ENCODE measurements at regions not wholly inside any gene's neighbourhood (a gene's known extent, or its start where the extent isn't known, plus 50 kb on each side); places are given as distances from the start of the nearest gene placed in this dataset.

- ATAC-seq (no peak), DNase-seq (no peak)
- intact Hi-C loops (cut with DNase I), result no loop called here
These were observed 514.8 kb downstream of the CDK5RAP2 start for GRCh38 chr9:120065151-120065550.

GRCh38 chr9:120045011-120045410 is 535.0 kb downstream of the CDK5RAP2 start:
- intact Hi-C loops (cut with DNase I), result no loop called here
- no peak for DNase-seq
- ATAC-seq, result no peak

- ATAC-seq (no peak), DNase-seq (no peak)
- intact Hi-C loops (cut with DNase I), result no loop called here
These were observed 536.5 kb downstream of the CDK5RAP2 start for GRCh38 chr9:120043448-120043847.

DNA sequence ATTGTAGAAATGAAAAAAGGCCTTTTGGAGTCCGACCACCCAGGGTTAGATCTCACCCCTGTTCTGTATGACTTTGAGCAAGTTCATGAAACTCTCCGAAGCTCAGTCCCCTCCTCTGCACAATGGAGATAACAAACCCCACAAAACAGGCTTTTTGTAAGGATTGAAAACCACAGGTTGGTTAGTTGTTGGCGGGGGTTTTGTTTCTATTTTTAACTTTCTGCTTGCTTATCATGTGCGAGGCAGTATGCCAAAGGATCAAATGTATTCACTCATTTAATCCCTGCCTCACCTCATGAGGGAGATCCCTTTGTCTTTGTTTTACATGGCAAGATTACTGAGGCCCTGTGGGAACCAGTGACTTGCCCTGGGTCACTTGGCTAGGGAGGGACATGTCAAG is 539.1 kb downstream of the CDK5RAP2 start:
- no peak for ATAC-seq
- intact Hi-C loops (cut with DNase I), result no loop called here
- no peak for DNase-seq

- DNase-seq (peak; percentile 31), ATAC-seq (no peak)
- intact Hi-C loops (cut with DNase I), result no loop called here
These were observed 541.6 kb downstream of the CDK5RAP2 start for GRCh38 chr9:120038342-120038741.

DNA sequence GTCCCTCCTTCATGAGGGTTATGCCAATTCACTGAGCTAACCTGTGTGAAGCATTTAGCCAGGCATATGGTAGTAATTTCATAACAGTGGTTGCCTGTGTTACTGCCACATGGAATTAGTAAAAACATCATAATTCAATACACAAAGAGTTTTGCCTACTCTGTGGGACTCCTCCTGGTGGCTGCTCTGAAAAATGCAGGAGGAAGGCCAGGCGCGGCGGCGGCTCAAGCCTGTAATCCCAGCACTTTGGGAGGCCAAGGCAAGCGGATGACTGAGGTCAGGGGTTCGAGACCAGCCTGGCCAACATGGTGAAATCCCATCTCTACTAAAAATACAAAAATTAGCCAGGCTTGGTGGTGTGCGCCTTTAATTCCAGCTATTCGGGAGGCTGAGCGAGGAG is 547.3 kb downstream of the CDK5RAP2 start:
- no peak for DNase-seq
- intact Hi-C loops (cut with DNase I), result no loop called here
- ATAC-seq, result no peak

- ATAC-seq (no peak), DNase-seq (no peak)
- intact Hi-C loops (cut with DNase I), result no loop called here
These were observed 549.1 kb downstream of the CDK5RAP2 start for GRCh38 chr9:120030847-120031246.

GRCh38 chr9:120018550-120018949 is 561.4 kb downstream of the CDK5RAP2 start:
- ATAC-seq, result no peak
- no peak for DNase-seq
- intact Hi-C loops (cut with DNase I), result no loop called here

GRCh38 chr9:120018037-120018436 is 561.9 kb downstream of the CDK5RAP2 start:
- ATAC-seq (no peak), DNase-seq (no peak)
- intact Hi-C loops (cut with DNase I), result no loop called here

DNA sequence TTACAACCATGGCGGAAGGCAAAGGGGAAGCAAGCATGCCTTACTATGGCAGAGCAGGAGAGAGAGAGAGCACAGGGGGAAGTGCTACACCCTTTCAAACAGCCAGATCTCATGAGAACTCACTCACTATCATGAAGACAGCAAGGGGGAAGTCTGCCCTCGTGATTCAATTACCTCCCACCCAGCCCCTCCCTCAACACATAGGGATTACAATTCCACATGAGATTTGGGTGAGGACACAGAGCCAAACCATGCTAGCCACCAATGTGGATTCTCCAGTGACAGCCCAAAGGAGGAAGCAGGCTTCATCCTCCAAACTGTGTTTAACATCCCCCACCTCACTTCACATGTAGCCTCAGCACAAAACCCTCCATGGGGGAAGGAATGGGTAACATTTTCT is 563.7 kb downstream of the CDK5RAP2 start:
- DNase-seq (no peak), ATAC-seq (no peak)
- intact Hi-C loops (cut with DNase I), result no loop called here

- intact Hi-C loops (cut with DNase I), result no loop called here
- DNase-seq, result no peak
- ATAC-seq, result no peak
These were observed 565.2 kb downstream of the CDK5RAP2 start for GRCh38 chr9:120014796-120015195.

- intact Hi-C loops (cut with DNase I), result no loop called here
- DNase-seq (no peak), ATAC-seq (no peak)
These were observed 570.1 kb downstream of the CDK5RAP2 start for GRCh38 chr9:120009856-120010255.

GRCh38 chr9:120001536-120001935 is 578.4 kb downstream of the CDK5RAP2 start:
- DNase-seq, result no peak
- intact Hi-C loops (cut with DNase I), result no loop called here
- no peak for ATAC-seq

DNA sequence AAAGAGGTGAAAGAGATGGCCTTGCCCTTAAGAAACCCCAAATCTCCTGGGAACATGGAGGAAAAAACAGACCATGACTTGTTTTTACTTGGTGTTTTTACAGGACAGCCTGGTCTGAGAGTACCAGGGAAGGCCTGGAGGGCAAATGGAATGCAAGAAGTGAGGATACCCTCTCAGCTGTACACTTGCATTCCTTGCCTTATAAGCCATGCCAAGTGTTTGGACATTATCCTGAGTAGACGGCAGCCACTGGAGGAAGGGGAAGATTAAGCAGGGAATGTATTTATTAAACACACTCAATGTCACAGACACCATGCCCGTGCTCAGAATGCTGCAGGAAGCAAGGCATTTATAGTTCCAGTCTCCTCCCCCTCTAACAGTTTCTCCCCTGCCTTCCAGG is 581.4 kb downstream of the CDK5RAP2 start:
- ATAC-seq, result no peak
- intact Hi-C loops (cut with DNase I), result no loop called here
- no peak for DNase-seq

DNA sequence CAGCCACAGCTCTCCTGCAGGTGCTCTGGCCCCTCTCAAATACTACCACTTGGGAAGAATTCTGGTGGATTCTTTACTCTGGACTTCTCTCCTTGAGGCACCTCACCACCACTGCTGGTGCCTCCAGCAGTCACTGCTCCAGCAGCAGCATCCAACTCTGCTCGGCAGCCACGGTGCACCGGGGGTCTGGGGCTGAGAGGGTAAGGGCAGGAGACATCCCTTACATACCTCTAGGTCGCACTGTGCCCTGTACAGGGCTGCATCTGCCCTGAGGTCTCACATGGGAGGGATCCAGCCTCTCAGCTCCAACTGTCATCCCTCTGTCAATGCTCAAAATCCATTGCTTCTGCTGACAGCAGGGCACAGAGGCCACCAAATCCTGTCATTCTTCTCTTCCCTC is 588.2 kb downstream of the CDK5RAP2 start:
- ATAC-seq (no peak), DNase-seq (no peak)
- intact Hi-C loops (cut with DNase I), result no loop called here

DNA sequence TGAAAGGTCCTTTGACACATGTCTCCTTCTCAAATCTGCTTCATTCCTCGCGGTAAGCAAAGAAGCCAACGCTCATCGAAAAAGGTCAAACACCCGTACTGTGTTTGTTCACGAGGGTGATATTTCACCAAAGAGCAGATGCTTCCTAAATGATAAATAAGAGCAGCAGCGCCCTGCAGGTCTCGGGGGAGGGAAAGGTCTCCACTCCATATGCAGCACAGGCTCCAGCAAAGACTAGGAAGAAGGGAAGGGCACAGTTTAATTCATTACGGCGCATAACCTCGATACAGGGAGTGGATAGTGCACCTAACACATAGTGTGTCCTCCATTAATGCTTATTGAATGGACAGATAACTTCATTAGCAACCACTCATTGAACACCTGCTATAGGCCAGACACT is 593.3 kb downstream of the CDK5RAP2 start:
- ATAC-seq, result no peak
- intact Hi-C loops (cut with DNase I), result no loop called here

DNA sequence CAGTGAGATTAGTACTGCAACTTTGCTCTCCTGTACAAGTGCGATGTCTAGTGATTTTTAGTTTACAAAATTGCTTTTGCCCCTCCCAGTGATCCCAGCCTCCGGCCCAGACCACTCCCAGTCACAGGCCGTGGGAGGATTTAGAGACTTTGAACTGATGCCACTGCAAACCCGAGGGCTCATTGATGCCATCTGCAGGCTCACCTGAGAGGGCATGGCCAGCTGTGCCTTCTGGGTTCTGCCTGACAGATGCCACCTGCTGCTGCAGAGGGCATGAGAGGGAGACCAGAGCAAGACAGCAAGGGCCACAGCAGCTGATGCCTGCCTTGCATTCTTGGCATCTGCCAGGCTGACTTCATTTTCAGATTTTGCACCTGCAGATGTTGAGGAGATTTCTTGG is 593.8 kb downstream of the CDK5RAP2 start:
- DNase-seq (no peak), ATAC-seq (no peak)
- intact Hi-C loops (cut with DNase I), result no loop called here

More for the DNA sequence above, 593.3 kb downstream of the CDK5RAP2 start:
- DNase-seq, result no peak

DNA sequence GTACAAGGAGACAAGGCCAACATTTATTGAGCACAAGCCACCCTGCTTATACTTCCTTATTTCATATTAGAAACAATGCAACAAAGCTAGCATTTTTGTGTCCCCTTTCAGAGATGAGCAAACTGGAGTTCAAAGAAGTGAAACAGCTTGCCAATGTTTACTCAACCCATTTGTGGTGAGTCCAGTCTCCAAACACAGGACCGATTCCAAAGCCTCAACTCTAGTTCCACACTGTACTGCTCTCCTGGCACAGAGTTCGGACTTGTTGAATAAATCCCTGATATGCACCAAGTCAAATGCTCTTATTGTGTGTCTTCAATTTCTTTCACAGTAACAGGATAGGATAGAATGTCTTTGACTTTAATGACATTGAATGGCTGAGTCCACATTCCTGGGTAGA is 604.8 kb upstream of the BRINP1 start:
- DNase-seq (no peak), ATAC-seq (peak in 1 of 2 donors; percentile 26)
- intact Hi-C loops (cut with DNase I), result no loop called here

DNA sequence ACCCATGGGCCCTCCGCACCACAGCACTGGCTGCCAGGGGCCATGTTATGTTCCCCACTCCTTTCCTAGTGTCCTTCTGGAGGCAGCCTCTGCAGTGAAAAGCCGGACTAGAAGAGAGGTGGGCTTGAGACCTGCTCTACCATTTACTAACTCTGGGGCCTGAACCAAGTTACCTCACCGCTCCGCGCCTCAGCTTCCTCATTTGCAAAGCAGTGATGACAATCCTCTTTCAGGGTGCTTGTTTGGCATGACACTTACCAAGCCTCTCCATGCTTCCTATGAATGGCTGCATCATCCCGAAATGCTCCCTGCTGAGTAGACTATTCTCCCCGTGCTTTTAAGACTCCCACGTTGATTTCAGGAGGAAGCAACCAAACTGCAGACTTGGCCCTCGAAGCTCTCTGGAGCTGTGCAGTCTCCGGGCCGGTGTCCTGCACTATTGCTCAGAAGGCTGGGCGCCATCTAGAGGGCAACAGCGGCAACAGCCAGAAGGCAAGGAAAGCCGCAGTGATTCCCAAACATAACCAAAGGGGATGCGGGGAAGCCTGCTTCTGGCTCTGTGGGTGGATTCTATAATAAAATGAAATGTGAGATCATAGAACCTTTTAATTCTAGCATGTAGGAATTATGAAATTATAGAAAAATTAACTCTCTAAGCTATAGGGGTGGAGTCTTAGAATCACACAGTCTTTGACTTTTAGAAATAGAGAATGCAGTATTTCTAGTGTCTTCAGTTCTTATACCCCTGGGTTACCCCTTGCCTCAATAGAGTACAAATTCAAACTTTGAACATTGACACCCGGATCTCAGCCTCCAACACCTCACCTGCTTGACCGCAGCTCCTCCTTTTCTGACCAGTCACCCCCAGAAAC is 599.8 kb upstream of the BRINP1 start:
- DNase-seq (peak; percentile 81), ATAC-seq (peak; percentile 93 to 96)
- intact Hi-C loops (cut with DNase I), result loop anchor here (10.0 kb wide), 2 partner anchors 414 to 594 kb away; no protein-coding TSS in a partner anchor

GRCh38 chr9:119967867-119968535 is 598.8 kb upstream of the BRINP1 start:
- intact Hi-C loops (cut with DNase I), result loop anchor here (10.0 kb wide), 2 partner anchors 413 to 593 kb away; no protein-coding TSS in a partner anchor
- ATAC-seq (no peak), DNase-seq (no peak)

All from left cardiac atrium (tissue), 4 donors.